ENCODE measurements at regions not wholly inside any gene's neighbourhood (a gene's known extent, or its start where the extent isn't known, plus 50 kb on each side); places are given as distances from the start of the nearest gene placed in this dataset.

DNA sequence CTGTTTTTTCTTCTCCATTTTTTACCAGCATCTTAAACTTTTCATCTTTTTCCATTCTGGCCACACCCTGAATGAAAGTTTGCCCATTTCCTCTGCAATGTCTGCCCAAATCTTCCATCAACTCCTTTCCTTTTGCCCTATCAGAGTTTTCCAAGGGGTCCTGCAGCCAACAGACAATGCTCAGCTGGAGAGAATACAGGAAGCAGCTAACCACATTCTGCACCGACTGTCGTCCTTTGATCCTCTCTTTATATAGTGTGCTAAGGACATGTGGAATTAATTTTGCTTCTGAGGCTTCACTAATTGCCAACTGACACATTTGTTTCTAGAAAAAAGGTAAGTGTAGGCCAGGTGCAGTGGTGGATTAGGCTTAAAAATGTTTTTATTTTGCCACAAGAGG, 50.5 kb upstream of the DLX2 start:
- no peaks in the 10 kb centered on the region for H3K9me3 ChIP-seq
- no peaks in the 10 kb centered on the region for H3K4me1 ChIP-seq
- H3K36me3 ChIP-seq (ENCODE audit: insufficient read depth in 1 of 2, low read depth in 1 of 2): no peaks in the 10 kb centered on the region
- no peak overlapping the region for H3K27ac ChIP-seq
- intact Hi-C loops (cut with DNase I): no loop called here
- no peak overlapping the region for H3K4me3 ChIP-seq
- H3K27me3 ChIP-seq (ENCODE audit: insufficient read depth in 3 of 3, low read length in 2 of 3): peaks cover 0 to 14% (median 5%) of the 10 kb centered on the region in 3 donors
- WGBS, 3 donors: 16 to 29% (median 20%) methylated on average over 2 of the region's 2 CpGs
- no peak for TF ChIP-seq CTCF (IDR thresholded peaks at IDR 0.05)
- ATAC-seq: no peak
- no peak for DNase-seq

- intact Hi-C loops (cut with DNase I): no loop called here
- no peaks in the 10 kb centered on the region for H3K9me3 ChIP-seq
- ATAC-seq: no peak
- no peak overlapping the region for H3K4me3 ChIP-seq
- H3K27ac ChIP-seq: no peak overlapping the region
- no peaks in the 10 kb centered on the region for H3K36me3 ChIP-seq (ENCODE audit: insufficient read depth in 1 of 2, low read depth in 1 of 2)
- peaks cover 0 to 14% (median 5%) of the 10 kb centered on the region in 3 donors for H3K27me3 ChIP-seq (ENCODE audit: insufficient read depth in 3 of 3, low read length in 2 of 3)
- no peaks in the 10 kb centered on the region for H3K4me1 ChIP-seq
- TF ChIP-seq CTCF (IDR thresholded peaks at IDR 0.05): no peak
- DNase-seq: no peak
These were observed 51.1 kb upstream of the DLX2 start for GRCh38 chr2:172153757-172154156.

DNA sequence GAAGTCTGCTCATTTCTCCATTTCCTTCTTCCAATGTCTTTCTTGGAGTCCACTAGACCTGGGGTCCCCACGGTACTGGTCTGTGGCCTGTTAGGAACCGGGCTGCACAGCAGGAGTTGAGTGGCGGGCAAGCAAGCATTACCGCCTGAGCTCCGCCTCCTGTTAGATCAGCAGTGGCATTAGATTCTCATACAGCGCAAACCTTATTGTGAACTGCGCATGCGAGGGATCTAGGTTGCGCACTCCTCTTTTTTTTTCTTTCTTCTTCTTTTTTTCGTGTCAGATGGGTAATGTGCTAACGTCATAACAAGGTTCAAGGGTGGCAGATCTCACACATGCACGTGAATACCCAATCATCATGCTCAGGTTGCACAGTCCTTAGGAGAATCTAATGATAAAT, 53.1 kb upstream of the DLX2 start:
- WGBS, 3 donors: 80 to 87% (median 84%) methylated on average over 12 of the region's 12 CpGs
- ATAC-seq: no peak

GRCh38 chr2:172160839-172161238, 58.1 kb upstream of the DLX2 start:
- DNase-seq (no peak), ATAC-seq (no peak)
- Histone ChIP-seq H3K9me3 (no peaks in the 10 kb centered on the region), H3K36me3 (ENCODE audit: insufficient read depth in 1 of 2, low read depth in 1 of 2) (no peaks in the 10 kb centered on the region), H3K27me3 (ENCODE audit: insufficient read depth in 3 of 3, low read length in 2 of 3) (peaks cover 0 to 11% (median 0%) of the 10 kb centered on the region in 3 donors), H3K4me1 (no peaks in the 10 kb centered on the region), H3K27ac (no peak overlapping the region), H3K4me3 (no peak overlapping the region)
- 88 to 99% (median 93%) methylated on average over 1 of the region's 1 CpG for WGBS, 3 donors
- TF ChIP-seq CTCF (IDR thresholded peaks at IDR 0.05): no peak
- intact Hi-C loops (cut with DNase I): no loop called here

More for the DNA sequence above, 53.1 kb upstream of the DLX2 start:
- Histone ChIP-seq H3K4me1 (no peaks in the 10 kb centered on the region), H3K4me3 (no peak overlapping the region), H3K27me3 (ENCODE audit: insufficient read depth in 3 of 3, low read length in 2 of 3) (peaks cover 0 to 14% (median 2%) of the 10 kb centered on the region in 3 donors), H3K9me3 (no peaks in the 10 kb centered on the region), H3K27ac (no peak overlapping the region), H3K36me3 (ENCODE audit: insufficient read depth in 1 of 2, low read depth in 1 of 2) (no peaks in the 10 kb centered on the region)
- DNase-seq: no peak
- intact Hi-C loops (cut with DNase I): no loop called here
- no peak for TF ChIP-seq CTCF (IDR thresholded peaks at IDR 0.05)

- no peak for TF ChIP-seq CTCF (IDR thresholded peaks at IDR 0.05)
- no peaks in the 10 kb centered on the region for H3K27me3 ChIP-seq (ENCODE audit: insufficient read depth in 3 of 3, low read length in 2 of 3)
- H3K9me3 ChIP-seq: no peaks in the 10 kb centered on the region
- no peak overlapping the region for H3K27ac ChIP-seq
- intact Hi-C loops (cut with DNase I): no loop called here
- DNase-seq: no peak
- H3K4me1 ChIP-seq: no peaks in the 10 kb centered on the region
- 66 to 76% (median 71%) methylated on average over 7 of the region's 7 CpGs for WGBS, 3 donors
- H3K36me3 ChIP-seq (ENCODE audit: insufficient read depth in 1 of 2, low read depth in 1 of 2): no peaks in the 10 kb centered on the region
- no peak overlapping the region for H3K4me3 ChIP-seq
- ATAC-seq: no peak
These were observed 59.6 kb upstream of the DLX2 start for GRCh38 chr2:172162225-172162733.
